22Rv1 (cell line): ENCODE measurements at regions not wholly inside any gene's neighbourhood (a gene's known extent, or its start where the extent isn't known, plus 50 kb on each side); places are given as distances from the start of the nearest gene placed in this dataset.

ENCODE experiments used
- H3K27ac ChIP-seq: fragments of 450-650 bp; 2 replicates; pipeline ENCODE4 v1.5.1; 2017
- ZFX ChIP-seq: fragments of 450-650 bp; IDR thresholded peaks from 2 replicates; pipeline ENCODE4 v1.6.1; 2017; ENCODE audit warnings: antibody characterized with exemption, borderline replicate concordance
- TF ChIP-seq, protein P1 (sequence below): fragments of 450-650 bp; IDR thresholded peaks from 2 replicates; pipeline ENCODE4 v1.5.1; 2017; ENCODE audit warnings: mild to moderate bottlenecking

DNA sequence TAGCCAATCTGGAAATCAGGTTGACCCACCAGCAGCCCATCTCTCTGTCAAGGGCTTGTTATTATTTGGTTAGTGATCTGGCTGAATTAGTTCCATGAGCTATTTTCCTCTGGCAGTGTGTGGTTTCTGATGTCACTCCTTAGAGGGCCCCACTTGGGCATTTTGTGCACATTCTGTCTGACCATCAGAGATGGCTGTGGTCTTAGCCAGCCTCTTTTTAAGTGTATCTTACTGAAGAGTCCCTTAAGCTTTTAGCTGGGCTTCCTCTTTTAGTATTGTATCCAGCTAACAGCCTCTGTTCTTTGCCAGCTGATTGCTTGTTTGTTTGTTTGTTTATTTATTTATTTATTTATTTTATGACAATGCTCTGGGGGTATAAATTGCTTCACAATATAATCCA is 951.1 kb upstream of the CNTNAP5 start:
- no peak overlapping the region for H3K27ac ChIP-seq
- TF ChIP-seq, protein P1, sequence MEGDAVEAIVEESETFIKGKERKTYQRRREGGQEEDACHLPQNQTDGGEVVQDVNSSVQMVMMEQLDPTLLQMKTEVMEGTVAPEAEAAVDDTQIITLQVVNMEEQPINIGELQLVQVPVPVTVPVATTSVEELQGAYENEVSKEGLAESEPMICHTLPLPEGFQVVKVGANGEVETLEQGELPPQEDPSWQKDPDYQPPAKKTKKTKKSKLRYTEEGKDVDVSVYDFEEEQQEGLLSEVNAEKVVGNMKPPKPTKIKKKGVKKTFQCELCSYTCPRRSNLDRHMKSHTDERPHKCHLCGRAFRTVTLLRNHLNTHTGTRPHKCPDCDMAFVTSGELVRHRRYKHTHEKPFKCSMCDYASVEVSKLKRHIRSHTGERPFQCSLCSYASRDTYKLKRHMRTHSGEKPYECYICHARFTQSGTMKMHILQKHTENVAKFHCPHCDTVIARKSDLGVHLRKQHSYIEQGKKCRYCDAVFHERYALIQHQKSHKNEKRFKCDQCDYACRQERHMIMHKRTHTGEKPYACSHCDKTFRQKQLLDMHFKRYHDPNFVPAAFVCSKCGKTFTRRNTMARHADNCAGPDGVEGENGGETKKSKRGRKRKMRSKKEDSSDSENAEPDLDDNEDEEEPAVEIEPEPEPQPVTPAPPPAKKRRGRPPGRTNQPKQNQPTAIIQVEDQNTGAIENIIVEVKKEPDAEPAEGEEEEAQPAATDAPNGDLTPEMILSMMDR, result no peak
- TF ChIP-seq ZFX, result no peak

DNA sequence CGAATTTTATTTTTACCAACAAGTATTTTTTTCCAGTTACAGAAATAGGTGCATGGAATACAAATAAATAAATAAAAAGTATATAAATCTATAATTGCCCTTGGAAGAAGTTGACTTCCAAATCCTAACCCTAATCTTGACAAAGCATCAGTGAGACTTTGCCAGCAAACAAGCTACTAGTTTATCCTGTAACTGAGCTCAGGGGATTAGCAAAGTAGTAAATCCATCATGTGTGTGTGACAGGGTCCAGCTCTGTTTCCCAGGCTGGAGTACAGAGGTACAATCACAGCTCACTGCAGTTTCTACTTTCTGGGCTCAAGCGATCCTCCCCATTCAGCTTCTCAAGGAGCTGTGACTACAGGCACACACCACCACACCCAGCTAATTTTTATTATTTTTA is 948.0 kb upstream of the CNTNAP5 start:
- no peak overlapping the region for H3K27ac ChIP-seq
- TF ChIP-seq ZFX, result no peak
- TF ChIP-seq, protein P1, result no peak

DNA sequence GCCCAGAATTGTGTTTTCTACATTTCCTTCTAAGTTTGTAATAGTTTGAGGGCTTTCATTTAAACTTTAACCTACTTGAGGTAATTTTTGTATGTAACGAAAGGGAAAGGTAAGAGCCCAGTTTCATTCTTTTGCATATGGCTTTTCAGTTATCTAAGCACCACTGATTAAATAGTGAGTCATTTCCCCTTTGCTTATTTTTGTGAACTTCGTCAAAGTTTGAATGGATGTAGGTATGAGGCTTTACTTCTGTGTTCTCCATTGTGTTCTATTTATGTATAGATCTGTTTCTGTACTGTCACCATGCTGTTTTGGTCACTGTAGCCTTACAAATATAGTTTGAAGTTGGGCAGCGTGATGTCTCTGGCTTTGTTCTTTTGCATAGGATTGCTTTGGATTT is 944.8 kb upstream of the CNTNAP5 start:
- TF ChIP-seq, protein P1, result no peak
- H3K27ac ChIP-seq, result no peak overlapping the region

DNA sequence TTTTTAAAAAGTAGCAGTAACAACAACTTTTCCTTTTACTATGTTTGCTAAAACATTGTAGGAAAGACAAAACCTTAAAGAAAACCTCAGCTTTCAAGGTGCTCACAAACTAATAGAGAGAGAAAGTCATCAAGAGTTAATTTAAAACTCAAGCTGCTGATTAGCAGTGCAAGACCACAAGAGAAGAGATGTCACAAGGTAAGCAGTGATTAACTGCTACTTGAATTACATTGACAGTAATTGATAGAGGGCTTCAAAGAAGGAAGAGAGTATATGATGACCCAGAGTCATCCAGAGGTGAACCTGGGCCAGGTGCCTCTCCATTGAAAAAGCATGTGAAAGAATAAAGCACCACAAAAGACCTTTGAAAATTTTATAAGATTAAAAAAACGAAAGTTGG is 939.6 kb upstream of the CNTNAP5 start:
- no peak for TF ChIP-seq ZFX
- TF ChIP-seq, protein P1, result no peak
- no peak overlapping the region for H3K27ac ChIP-seq

DNA sequence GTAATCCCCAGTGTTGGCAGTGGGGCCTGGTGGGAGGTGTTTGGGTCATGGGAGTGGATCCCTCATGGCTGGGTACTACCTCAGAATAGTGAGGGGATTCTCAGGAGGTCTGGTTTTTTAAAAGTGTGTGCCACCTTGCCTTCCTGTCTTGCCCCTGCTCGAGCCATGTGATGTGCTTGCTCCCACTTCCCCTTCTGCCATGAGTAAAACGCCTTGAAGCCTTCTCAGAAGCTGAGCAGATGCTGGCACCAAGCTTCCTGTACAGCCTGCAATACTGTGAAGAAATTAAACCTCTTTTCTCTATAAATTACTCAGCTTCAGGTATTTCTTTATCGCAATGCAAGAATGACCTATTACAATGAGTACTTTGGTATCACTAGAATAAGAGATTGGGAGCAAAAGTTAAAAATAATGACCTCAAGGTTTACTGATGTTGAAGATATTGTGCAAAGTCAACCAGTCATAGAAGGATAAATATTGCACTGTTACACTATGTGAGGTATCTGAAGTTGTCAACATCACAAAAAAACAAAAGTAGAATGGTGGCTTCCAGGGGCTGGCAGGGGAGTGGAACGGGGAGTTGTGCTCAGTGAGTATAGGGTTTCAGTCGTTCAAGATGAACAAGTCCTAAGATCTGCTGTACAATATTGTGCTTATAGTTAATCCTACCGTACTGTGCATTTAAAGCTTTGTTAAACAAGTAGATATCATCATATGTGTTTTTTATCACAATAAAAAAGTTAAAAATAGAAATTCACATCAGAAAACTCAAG is 938.3 kb upstream of the CNTNAP5 start:
- TF ChIP-seq, protein P1, result no peak
- TF ChIP-seq ZFX, result no peak
- H3K27ac ChIP-seq, result no peak overlapping the region

DNA sequence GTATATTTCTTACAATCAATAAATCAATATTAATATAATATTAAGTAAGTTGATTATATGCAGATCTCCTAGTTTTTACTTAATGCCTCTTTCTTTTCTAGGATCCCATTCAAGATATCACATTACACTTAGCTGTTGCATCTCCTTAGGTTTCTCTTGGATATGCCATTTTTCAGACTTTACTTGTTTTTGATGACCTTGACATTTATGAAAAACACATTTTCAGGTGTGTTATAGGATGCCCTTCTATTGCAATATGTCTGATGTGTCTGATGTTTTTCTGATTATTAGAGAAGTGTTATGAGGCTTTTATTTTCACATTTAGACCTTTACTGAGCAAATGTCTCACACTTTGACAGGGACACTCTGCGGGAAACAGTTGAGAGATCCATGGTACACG is 933.6 kb upstream of the CNTNAP5 start:
- no peak for TF ChIP-seq ZFX
- TF ChIP-seq, protein P1, result no peak

DNA sequence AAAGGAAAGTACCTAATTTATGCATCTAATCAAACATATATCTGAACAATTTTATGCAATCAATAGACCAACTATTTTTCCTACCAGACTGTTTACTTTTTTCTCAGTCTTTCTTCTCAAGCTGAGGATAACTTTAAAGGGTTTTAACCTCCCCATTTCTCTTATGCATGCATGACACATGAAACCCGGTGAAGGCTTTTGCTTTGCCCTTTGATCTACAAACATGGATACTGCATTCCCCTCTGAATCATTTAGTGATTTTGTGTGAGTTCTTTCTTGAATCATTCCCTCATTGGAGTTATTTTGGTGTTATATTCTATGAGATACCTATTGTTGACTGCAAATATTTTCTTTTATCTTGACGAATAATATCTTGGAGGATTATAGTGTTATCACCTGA is 931.9 kb upstream of the CNTNAP5 start:
- no peak overlapping the region for H3K27ac ChIP-seq
- no peak for TF ChIP-seq ZFX
- TF ChIP-seq, protein P1, result no peak

More for the DNA sequence above, 933.6 kb upstream of the CNTNAP5 start:
- no peak overlapping the region for H3K27ac ChIP-seq
